BLaER1 (cell line): ENCODE measurements at regions not wholly inside any gene's neighbourhood (a gene's known extent, or its start where the extent isn't known, plus 50 kb on each side); places are given as distances from the start of the nearest gene placed in this dataset.

Source experiments
- H3K27ac ChIP-seq: shearing (Covaris generic); formaldehyde crosslinking; 2 replicates; pipeline ENCODE4 v1.8.1; 2022
- H3K27me3 ChIP-seq: shearing (Covaris generic); formaldehyde crosslinking; 2 replicates; pipeline ENCODE4 v1.8.1; 2022
- H3K36me3 ChIP-seq: shearing (Covaris generic); formaldehyde crosslinking; 2 replicates; pipeline ENCODE4 v1.8.1; 2022
- H3K4me1 ChIP-seq: shearing (Covaris generic); formaldehyde crosslinking; 2 replicates; pipeline ENCODE4 v1.8.1; 2022
- H3K4me2 ChIP-seq: shearing (Covaris generic); formaldehyde crosslinking; 2 replicates; pipeline ENCODE4 v1.8.1; 2022
- H3K4me3 ChIP-seq: shearing (Covaris generic); formaldehyde crosslinking; 2 replicates; pipeline ENCODE4 v1.8.1; 2022
- H3K9ac ChIP-seq: shearing (Covaris generic); formaldehyde crosslinking; 2 replicates; pipeline ENCODE4 v1.8.1; 2022
- H3K9me3 ChIP-seq: shearing (Covaris generic); formaldehyde crosslinking; 2 replicates; pipeline ENCODE4 v1.8.1; 2022
- H4K20me1 ChIP-seq: shearing (Covaris generic); formaldehyde crosslinking; 2 replicates; pipeline ENCODE4 v1.8.1; 2022
- Cebpa-rat ChIP-seq: shearing (Covaris generic); IDR thresholded peaks from 2 replicates; pipeline ENCODE4 v1.8.1; 2022

DNA sequence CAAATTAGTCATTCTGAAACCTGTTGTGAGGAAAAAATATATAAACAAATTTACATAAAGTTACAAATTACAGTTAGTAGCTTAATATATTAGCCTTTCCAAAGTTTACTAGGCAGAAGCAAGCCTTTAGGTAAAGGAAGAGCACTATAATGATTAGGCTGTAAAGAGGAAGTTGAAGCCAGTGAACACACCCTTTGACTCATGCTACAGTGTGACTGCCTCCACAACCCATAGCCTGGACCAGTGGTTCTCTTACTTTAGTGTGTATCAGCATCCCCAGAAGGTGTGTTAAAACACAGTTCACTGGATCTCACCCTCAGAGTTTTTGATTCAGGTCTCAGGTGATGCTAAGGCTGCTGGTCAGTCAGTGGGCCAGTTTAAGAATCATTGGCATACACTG, 91.4 kb upstream of the DEFB112 start:
- no peaks in the 10 kb centered on the region for H3K4me1 ChIP-seq
- no peak for TF ChIP-seq Cebpa-rat
- H3K27ac ChIP-seq = no peak overlapping the region
- no peaks in the 10 kb centered on the region for H3K9me3 ChIP-seq
- H3K9ac ChIP-seq = no peak overlapping the region
- H4K20me1 ChIP-seq = no peaks in the 10 kb centered on the region
- H3K4me2 ChIP-seq = no peak overlapping the region
- H3K4me3 ChIP-seq = no peak overlapping the region
- H3K27me3 ChIP-seq = no peaks in the 10 kb centered on the region
- H3K36me3 ChIP-seq = no peaks in the 10 kb centered on the region

DNA sequence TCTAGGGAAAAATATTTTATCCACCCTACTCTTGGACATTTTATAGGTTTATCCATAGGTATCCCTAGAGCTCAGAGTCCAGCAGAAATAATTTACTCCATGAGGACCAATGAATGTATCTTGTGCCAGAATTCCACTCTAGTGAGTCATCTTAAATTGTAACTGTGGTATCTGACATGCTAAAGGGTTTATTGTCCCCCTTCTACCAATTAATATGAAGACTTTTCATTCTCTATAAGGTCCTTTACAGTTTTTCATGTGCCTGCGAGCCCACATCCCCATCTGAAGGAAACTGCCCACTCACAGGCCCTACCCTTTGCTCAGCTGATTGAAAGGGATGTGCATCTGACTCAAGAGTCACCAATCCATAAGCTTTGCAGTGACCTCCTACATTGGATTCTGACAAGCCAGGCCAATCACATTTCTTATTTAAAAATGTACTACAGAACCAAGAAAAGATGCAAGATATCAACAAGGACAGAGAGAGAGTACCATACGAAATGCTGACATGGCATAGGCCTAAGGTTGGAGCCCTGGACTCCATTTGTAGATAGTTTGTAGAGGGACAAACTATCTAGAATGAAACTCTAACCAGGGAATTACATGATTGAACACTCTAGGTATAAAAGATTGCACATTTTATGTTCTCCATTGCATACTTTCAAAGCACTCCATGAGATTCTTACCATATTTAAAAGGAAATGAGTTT, 93.4 kb upstream of the DEFB112 start:
- H3K4me3 ChIP-seq = no peak overlapping the region
- no peaks in the 10 kb centered on the region for H3K36me3 ChIP-seq
- H3K4me2 ChIP-seq = no peak overlapping the region
- no peaks in the 10 kb centered on the region for H4K20me1 ChIP-seq
- no peaks in the 10 kb centered on the region for H3K4me1 ChIP-seq
- no peak overlapping the region for H3K27ac ChIP-seq
- H3K9ac ChIP-seq = no peak overlapping the region
- no peaks in the 10 kb centered on the region for H3K27me3 ChIP-seq
- TF ChIP-seq Cebpa-rat = no peak
- H3K9me3 ChIP-seq = no peaks in the 10 kb centered on the region

DNA sequence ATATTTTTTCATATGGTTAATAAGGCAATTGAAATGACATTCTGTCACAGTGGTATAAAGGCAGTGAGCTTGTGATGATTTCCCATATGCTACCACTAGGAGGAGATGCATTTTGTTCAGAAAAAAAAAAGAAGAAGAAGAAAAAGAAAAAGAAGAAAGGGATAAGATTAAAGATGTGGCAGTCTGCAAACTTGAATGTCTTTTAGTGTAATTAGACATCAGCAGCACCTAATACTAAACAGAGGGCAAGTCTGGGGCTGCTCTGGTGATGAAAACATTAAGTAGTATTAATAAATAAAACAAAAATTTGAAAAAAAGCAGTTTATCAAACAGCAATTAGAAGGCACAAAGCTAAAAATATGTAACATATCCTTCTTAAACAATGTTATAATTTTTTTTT, 95.4 kb upstream of the DEFB112 start:
- TF ChIP-seq Cebpa-rat = no peak
- H3K27me3 ChIP-seq = no peaks in the 10 kb centered on the region
- no peak overlapping the region for H3K4me3 ChIP-seq
- no peaks in the 10 kb centered on the region for H3K4me1 ChIP-seq
- H3K27ac ChIP-seq = no peak overlapping the region
- H3K36me3 ChIP-seq = no peaks in the 10 kb centered on the region
- no peak overlapping the region for H3K9ac ChIP-seq
- no peaks in the 10 kb centered on the region for H4K20me1 ChIP-seq
- H3K4me2 ChIP-seq = no peak overlapping the region
- H3K9me3 ChIP-seq = no peaks in the 10 kb centered on the region

DNA sequence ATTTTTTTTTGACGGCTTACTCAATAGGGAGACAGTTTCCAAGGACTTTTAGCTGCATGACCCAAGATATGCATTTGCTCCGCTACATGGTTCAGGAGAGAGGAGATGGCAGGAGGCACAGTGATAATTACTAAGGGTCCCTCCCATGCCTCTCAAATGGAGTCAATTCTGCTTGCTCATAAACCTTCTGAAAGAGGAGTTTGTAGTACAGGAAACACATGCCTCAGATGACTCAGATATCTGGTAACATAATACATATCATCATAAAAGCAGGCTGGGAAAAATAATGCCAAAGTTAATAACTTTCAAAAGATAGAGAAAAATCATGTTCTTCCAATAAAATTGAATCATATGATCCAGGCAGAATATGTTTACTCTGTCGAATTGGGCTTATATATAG, 97.6 kb upstream of the DEFB112 start:
- Histone ChIP-seq H3K27me3 (no peaks in the 10 kb centered on the region), H3K4me1 (no peaks in the 10 kb centered on the region), H3K9me3 (no peaks in the 10 kb centered on the region), H3K27ac (no peak overlapping the region), H3K4me3 (no peak overlapping the region), H3K36me3 (no peaks in the 10 kb centered on the region), H3K9ac (no peak overlapping the region), H3K4me2 (no peak overlapping the region), H4K20me1 (no peaks in the 10 kb centered on the region)
- no peak for TF ChIP-seq Cebpa-rat

DNA sequence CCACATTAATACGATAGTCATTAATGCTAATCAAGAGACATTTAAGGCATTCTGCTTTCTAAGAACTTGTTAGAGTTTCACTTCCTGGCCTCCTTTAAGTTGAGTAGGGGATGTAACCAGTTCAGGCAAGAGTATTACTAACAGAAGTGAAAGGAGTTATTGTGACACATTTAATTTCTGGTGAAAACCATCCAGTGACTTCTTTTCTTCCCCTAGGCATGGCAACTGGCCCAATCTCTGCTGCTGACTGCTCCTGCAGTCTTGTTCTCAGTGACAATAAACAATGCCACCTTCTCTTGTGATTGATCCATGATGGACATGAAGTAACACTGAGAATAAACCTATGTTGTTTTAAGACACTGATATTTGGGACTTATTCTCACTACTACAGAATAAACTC, 130.9 kb upstream of the DEFB112 start:
- Histone ChIP-seq H3K4me3 (no peak overlapping the region), H3K27me3 (no peaks in the 10 kb centered on the region), H3K9ac (no peak overlapping the region), H3K36me3 (no peaks in the 10 kb centered on the region), H3K4me1 (no peaks in the 10 kb centered on the region), H4K20me1 (no peaks in the 10 kb centered on the region), H3K9me3 (no peaks in the 10 kb centered on the region), H3K27ac (no peak overlapping the region), H3K4me2 (no peak overlapping the region)
- TF ChIP-seq Cebpa-rat = no peak

DNA sequence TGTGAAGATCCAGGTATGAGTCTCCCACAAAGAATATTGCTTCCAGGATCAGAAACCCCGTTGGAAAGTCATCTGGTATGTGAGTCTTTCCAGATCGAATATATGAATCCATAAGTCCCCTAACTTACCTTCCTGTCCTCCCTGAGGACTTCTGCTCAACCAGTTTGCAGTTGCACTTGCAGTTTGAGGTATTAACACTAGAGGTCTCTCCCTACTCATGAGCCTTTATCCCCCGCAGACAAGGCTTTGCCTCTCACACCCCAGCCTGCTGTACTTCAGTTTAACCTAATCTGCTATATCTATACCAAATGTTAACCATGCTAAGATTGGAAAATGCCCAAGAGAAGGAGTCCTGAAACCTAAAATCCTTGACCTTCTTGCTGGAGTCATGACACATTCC, 135.3 kb upstream of the DEFB112 start:
- no peak overlapping the region for H3K4me2 ChIP-seq
- H3K27me3 ChIP-seq = no peaks in the 10 kb centered on the region
- no peak for TF ChIP-seq Cebpa-rat
- H4K20me1 ChIP-seq = no peaks in the 10 kb centered on the region
- H3K9ac ChIP-seq = no peak overlapping the region
- no peak overlapping the region for H3K27ac ChIP-seq
- H3K36me3 ChIP-seq = no peaks in the 10 kb centered on the region
- no peaks in the 10 kb centered on the region for H3K4me1 ChIP-seq
- H3K9me3 ChIP-seq = no peaks in the 10 kb centered on the region
- H3K4me3 ChIP-seq = no peak overlapping the region

DNA sequence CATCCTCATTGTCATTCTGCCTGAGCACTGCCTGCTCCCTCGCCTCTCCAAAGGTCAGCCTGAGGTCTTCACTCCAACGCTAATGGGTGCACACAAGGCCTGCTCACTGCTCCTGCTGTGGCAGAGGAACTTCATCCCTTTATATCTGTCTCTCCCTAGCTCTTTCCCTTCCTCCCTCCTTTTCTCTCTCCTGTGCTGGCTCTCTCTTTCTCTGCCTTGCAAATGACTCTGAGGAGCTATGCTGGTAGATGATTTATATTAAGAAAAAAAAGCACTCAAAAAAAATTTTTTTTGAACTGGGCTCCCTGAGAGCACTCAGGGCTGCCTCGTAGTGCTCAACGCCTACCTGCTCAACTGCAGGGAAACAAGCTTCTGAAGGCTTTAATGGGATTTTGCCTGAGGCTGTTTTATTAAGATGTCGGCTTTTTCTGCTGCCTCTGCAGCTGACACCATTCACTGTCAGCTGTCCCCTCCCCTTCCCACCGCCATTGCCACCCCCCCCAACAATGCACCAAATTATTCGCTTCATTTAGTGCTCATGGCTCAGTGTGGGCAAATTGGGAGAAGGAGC, 137.7 kb upstream of the DEFB112 start:
- Histone ChIP-seq H3K27ac (no peak overlapping the region), H3K4me2 (no peak overlapping the region), H3K9ac (no peak overlapping the region), H3K4me1 (no peaks in the 10 kb centered on the region), H4K20me1 (no peaks in the 10 kb centered on the region), H3K9me3 (no peaks in the 10 kb centered on the region), H3K27me3 (no peaks in the 10 kb centered on the region), H3K4me3 (no peak overlapping the region), H3K36me3 (no peaks in the 10 kb centered on the region)
- no peak for TF ChIP-seq Cebpa-rat

DNA sequence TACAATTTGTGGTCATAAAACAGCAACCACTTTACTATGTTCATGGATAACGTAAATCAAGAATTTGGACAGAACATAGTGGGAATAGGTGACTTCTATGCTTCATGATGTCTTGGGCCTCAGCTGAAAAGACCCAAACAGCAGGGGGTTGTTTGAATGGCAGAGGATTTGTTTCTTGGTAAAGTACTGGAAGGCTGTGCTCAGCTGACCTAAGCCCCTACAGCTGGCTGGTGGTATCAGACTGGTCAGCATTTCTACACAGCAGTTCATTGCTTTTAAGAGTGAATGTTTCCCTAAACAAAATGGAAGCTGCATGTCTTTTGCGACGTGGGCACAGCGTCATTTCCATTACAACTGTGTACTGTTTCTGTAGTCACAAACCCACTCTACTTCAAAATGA, 148.5 kb upstream of the DEFB112 start:
- Histone ChIP-seq H3K4me2 (no peak overlapping the region), H3K4me1 (no peaks in the 10 kb centered on the region), H3K4me3 (no peak overlapping the region), H4K20me1 (no peaks in the 10 kb centered on the region), H3K9me3 (no peaks in the 10 kb centered on the region), H3K27ac (no peak overlapping the region), H3K27me3 (no peaks in the 10 kb centered on the region), H3K36me3 (no peaks in the 10 kb centered on the region), H3K9ac (no peak overlapping the region)
- no peak for TF ChIP-seq Cebpa-rat

DNA sequence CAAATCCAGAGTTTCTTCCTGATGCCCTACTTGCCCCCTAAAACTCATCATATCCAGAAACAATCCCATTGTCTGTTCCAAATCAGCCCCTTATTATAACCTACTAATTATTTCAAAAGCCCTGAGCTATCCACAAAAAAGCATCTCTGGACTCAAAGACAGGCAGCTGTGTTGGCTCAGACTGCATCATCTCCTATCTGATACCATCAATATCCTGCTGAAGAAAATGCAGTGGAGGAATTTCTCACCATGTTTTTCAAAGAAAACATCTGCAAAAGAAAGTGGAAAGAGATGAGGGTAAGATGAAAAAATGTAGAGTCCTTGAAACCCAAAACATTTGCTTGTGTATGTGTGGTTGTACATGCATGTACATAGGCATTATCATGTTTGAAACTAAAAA, 153.0 kb upstream of the DEFB112 start:
- H3K4me2 ChIP-seq = no peak overlapping the region
- no peaks in the 10 kb centered on the region for H3K4me1 ChIP-seq
- no peak overlapping the region for H3K4me3 ChIP-seq
- no peak overlapping the region for H3K27ac ChIP-seq
- no peaks in the 10 kb centered on the region for H3K27me3 ChIP-seq
- H3K36me3 ChIP-seq = no peaks in the 10 kb centered on the region
- H4K20me1 ChIP-seq = no peaks in the 10 kb centered on the region
- TF ChIP-seq Cebpa-rat = no peak
- no peaks in the 10 kb centered on the region for H3K9me3 ChIP-seq
- H3K9ac ChIP-seq = no peak overlapping the region

DNA sequence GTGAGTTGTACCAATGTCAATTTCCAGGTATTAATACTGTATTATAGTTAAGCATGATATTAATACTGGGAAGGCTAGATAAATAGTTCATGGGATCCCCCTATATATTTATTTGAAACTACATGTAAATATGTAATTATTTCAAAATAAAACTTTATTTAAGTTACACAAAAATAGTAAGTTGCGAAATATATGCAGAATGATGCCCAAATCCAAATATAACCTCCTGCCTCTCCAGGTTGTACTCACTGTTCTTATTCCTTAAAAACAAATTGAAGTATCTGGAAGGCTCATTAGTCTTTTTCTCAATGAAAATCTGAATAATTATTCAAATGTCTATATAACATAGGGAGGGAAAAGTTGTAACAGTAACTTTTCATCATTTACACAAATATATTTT, 161.9 kb upstream of the DEFB112 start:
- TF ChIP-seq Cebpa-rat = no peak
- Histone ChIP-seq H3K4me3 (no peak overlapping the region), H3K36me3 (no peaks in the 10 kb centered on the region), H3K4me1 (no peaks in the 10 kb centered on the region), H3K27me3 (no peaks in the 10 kb centered on the region), H4K20me1 (no peaks in the 10 kb centered on the region), H3K27ac (no peak overlapping the region), H3K9ac (no peak overlapping the region), H3K4me2 (no peak overlapping the region), H3K9me3 (no peaks in the 10 kb centered on the region)

DNA sequence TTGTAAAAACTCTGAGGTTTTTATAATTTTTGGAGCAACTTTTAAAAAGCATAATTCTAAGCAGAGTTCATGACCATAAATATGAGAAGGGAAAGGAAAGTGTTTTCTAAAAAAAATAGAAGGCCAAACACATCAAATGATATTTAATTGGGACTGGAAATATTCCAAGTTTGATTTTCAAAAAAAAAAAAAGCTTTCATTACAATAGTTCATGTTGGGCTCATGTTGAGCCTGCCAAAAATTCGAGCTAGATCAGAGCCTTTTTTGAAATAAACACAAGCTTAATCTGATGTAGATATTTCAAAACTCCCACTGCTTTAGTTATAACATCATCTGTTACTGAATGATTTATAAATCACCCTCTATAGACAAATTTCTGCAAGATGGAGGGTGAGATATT, 163.4 kb upstream of the DEFB112 start:
- no peak overlapping the region for H3K27ac ChIP-seq
- H3K27me3 ChIP-seq = no peaks in the 10 kb centered on the region
- no peaks in the 10 kb centered on the region for H3K9me3 ChIP-seq
- no peaks in the 10 kb centered on the region for H3K4me1 ChIP-seq
- TF ChIP-seq Cebpa-rat = no peak
- H3K4me3 ChIP-seq = no peak overlapping the region
- H3K9ac ChIP-seq = no peak overlapping the region
- H4K20me1 ChIP-seq = no peaks in the 10 kb centered on the region
- no peak overlapping the region for H3K4me2 ChIP-seq
- H3K36me3 ChIP-seq = no peaks in the 10 kb centered on the region
